ENCODE measurements at regions not wholly inside any gene's neighbourhood (a gene's known extent, or its start where the extent isn't known, plus 50 kb on each side); places are given as distances from the start of the nearest gene placed in this dataset.

DNA sequence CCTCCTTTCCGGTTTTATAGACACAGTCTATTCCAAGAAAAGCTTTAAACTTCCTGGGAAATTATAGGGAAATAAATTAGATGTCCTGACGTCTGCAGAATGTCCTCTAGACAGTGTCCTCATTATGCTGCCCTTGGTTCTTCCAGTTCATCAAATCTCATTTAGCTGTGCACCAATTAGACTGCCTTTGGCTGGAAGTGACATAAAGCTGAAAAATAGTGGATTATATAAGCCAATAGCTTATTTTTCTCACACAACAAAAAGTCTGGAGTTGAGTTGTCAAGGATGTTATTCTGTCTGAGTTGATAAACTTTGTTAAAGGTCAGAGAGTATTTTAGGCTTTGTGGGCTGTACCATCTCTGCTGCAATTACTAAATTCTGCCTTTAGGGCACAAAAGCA, 314.8 kb upstream of the TMTC4 start:
- no peak for TF ChIP-seq RFX5 (IDR thresholded peaks at IDR 0.05; ENCODE audit: borderline replicate concordance, low read depth, low read length)
- no peak for TF ChIP-seq NANOG (IDR thresholded peaks at IDR 0.05; ENCODE audit: insufficient read depth, low read depth, low read length, poor library complexity, severe bottlenecking)
- no peak for TF ChIP-seq CTCF (IDR thresholded peaks at IDR 0.05; ENCODE audit: control extremely low read depth in 1 of 3, insufficient read depth in 1 of 3, low read depth in 1 of 3, low read length in 3 of 3)
- TF ChIP-seq EZH2 (IDR thresholded peaks at IDR 0.05; ENCODE audit: low read depth, low read length, severe bottlenecking) = no peak
- TF ChIP-seq EP300 (IDR thresholded peaks at IDR 0.05; ENCODE audit: borderline replicate concordance in 1 of 2, low read depth in 2 of 2, low read length in 2 of 2) = no peak
- TF ChIP-seq CEBPB (IDR thresholded peaks at IDR 0.05; ENCODE audit: low read depth, low read length) = no peak
- no peak for TF ChIP-seq CHD2 (IDR thresholded peaks at IDR 0.05; ENCODE audit: low read length)
- no peak for TF ChIP-seq ATF3 (IDR thresholded peaks at IDR 0.05; ENCODE audit: insufficient read depth, low read depth, low read length)
- no peak for TF ChIP-seq POLR2A (IDR thresholded peaks at IDR 0.05; ENCODE audit: control extremely low read depth in 1 of 2, low read depth in 2 of 2, low read length in 2 of 2)
- TF ChIP-seq RBBP5 (IDR thresholded peaks at IDR 0.05; ENCODE audit: borderline replicate concordance, low read depth, low read length) = no peak
- TF ChIP-seq JUN (IDR thresholded peaks at IDR 0.05; ENCODE audit: low read depth, low read length) = no peak
- TF ChIP-seq, protein P1, sequence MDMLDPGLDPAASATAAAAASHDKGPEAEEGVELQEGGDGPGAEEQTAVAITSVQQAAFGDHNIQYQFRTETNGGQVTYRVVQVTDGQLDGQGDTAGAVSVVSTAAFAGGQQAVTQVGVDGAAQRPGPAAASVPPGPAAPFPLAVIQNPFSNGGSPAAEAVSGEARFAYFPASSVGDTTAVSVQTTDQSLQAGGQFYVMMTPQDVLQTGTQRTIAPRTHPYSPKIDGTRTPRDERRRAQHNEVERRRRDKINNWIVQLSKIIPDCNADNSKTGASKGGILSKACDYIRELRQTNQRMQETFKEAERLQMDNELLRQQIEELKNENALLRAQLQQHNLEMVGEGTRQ (IDR thresholded peaks at IDR 0.05; ENCODE audit: low read length) = no peak
- TF ChIP-seq KDM4A (IDR thresholded peaks at IDR 0.05; ENCODE audit: low read depth, low read length, severe bottlenecking) = no peak
- no peak for TF ChIP-seq JUND (IDR thresholded peaks at IDR 0.05; ENCODE audit: low read length)
